ENCODE measurements at regions not wholly inside any gene's neighbourhood (a gene's known extent, or its start where the extent isn't known, plus 50 kb on each side); places are given as distances from the start of the nearest gene placed in this dataset.

DNA sequence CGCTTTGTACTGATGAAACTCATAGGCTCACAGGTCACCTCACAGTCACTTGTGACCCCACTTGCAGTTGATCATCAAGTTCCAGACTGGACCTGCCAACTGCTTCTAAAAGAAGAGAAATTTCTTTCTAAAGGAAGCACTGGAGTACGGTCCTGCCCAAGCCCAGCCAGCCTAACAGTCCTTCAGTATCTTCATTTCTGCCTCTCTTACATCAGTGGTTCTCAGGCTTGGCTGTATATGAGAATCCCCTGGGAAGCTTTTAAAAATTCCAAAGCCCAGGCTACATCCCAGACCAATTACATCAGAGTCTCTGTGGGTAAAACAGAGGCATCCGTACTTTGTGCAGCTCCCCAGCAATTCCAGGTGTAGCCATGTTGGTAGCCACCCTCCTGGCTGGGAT is 282.1 kb downstream of the NFIB start:
- DNase-seq = no peak

DNA sequence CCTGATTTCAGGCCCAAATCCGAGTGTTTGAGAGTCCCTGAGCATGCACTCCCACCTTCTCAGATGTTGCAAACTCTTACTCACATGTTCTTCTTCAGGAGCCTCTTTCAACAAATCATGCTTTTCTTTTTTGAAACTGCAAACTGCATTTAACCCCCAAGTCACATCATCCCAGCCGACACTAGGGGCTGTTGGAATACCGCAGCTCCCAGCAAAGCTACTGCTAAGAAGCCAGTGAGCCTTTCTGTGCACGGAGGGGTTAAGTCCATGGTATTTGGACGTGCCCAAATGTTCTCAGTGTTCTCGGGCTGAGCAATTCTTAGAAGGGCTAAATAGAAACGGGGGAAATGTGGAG is 282.9 kb downstream of the NFIB start:
- DNase-seq = no peak

DNA sequence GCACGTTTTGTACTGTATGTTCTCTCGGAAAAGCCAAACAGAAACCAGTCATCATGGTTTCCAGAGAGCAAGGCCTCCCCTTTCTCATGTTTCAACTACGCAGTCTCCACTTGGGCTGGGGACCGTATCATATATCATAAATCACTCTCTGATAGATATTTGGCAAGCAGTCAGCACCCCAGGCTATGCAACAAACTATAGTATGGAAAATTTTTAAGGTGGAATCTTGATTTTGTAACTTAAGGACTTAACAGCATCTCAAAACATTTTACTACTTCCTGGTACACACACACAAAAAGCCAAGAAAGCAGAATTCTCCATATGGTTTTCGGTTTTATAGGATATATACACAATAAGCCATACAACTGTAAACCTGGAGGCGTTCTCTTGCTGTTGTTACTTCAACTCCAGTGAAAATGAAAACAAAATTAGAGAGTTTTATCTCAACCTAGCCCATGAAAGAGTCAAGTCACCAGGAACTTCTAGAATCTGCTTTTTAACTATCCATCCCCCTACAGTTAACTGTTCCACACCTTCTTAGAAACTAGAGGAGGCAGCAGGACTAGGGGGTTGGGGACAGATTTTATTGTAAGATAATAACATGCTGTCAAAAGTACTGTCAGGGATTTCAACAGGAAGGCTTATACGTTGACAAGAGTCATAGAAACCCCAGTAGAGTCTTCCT is 283.4 kb downstream of the NFIB start:
- DNase-seq = no peak

DNA sequence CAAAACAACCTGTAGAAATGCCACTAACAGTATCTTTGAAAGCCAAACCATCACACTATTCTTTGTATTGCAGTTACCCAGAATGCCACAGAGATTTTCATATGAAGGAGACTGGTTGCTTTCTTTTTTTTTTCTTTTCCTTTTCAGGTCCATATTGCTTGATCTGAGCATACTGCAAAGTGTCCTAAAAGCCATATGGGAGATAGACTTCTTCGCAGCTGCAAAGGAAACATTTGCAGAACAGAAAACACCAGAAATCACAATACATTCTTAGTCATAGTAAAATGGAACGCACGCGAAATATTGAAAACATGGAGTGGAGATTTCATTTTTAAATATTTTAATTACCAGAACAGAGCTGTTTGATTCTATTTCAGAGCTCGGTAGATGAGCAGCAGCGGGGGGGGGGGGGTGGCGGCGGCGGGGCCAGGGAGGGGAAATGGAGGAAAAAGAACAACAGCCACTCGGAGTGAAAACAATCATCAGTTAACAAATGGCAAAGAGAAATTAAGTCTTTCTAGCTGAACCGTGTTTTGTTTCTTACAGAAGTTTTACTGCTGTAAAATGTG is 284.1 kb downstream of the NFIB start:
- DNase-seq = no peak

DNA sequence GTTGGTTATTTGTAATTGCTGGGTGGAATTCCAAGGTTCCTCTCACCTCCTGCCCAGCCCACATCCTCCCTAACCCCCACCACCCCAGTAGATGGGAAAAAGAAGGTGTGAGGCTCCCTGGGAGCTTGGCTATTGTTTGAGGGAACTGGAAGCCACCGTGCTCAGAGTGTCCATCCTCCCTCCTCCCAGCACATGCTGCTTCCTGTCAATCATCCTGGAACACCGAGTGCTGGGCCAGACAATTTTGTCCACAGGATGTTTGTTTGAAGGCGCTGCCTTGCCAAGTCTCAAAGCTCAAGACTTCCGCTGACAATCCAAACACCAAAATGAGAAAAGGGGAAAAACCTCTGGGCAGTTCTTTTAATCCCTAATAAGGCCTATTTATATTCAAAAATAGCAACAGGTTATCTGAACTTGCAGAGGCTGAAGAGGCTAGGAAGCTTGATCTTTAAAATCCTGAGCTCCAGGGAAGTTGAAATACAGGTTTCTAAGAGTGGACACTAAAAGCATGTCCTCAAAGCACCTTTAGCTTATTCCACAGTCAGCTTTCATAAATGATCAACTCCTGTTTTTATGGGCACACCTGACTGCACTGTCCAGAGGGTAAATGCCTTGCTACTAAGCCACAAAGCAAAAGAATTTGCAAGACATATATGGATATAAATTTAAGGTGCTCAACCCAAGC is 286.7 kb downstream of the NFIB start:
- no peak for DNase-seq

DNA sequence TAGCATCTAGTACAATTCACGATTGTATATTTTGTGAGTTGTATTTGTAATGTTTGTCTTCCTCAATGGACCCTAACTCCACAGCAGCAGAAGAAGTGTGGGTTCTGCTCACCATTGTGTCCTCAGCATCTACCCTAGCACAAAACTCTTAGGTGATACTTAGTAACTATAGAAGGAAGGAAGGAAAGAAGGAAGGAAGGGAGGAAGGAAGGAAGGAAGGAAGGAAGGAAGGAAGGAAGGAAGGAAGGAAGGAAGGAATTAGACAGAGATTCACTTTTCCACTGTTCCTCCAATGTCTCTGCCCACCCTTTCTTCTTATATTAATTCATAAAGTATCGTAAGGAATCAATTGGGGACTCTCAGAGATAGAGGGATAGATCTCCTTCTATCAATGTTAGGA is 288.2 kb downstream of the NFIB start:
- no peak for DNase-seq

DNA sequence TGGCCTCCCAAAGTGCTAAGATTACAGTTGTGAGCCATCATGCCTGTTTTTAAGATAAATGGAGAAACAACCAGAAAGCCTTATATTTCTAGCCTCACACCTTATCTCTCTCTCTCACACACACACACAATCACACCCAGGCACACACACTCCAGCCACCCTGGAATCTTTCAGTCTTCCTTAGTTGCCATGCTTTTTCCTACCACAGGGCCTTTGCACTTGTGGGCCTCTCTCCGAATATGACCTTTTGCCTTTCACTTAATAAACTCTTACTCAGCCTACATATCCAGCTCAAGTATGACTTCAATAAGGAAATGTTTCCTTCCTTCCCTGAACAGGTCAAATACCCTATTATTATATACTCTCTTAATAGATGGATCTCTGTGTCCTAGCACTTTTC is 290.7 kb downstream of the NFIB start:
- no peak for DNase-seq

DNA sequence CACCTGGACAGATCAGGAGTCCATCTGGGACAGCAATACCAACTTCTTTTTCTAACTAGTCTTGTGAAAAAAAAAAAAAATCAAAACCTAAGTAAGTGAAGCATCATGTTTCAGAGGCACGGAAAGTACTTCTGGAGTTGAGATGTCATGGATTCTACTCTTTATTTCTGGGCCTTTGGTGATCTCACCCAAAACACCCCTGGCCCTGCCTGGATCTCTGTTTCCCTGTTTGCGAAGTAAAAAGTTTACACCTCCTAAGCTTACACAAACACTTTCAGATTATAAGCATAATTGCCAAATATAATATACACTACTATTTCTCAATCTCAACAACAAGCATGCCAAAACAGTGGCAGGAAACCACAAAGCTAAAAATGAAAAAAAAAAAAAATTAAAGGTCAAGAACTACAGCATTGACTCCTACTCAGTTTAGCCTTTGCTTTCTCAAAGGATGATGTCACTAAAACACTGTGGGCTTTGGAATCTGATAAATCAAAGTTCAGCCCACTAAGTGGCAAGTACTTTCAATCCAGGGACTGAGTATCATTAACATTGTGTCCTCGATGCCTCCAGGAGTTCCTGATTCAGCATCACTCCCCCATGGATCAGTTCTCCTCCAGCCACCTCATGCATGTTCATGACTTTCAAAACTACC is 291.9 kb downstream of the NFIB start:
- DNase-seq = no peak

DNA sequence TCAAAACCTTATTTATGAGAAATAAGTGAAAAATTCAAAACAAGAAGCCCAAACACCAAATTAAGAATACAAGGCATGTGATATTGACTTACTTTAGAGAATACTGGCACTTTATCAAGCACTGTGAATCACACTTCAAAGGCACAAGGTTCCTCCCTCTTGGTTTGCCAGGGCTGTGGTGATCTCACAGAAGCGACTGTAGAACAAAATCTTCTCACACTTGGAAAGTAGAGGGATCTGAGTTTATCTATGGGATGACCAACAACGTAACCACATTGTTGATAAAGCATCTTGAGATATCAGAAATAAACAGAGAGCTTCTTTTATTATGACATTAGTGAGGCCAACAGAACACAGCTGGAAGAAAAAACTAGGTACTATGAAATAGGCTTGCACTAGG is 295.9 kb downstream of the NFIB start:
- no peak for DNase-seq

DNA sequence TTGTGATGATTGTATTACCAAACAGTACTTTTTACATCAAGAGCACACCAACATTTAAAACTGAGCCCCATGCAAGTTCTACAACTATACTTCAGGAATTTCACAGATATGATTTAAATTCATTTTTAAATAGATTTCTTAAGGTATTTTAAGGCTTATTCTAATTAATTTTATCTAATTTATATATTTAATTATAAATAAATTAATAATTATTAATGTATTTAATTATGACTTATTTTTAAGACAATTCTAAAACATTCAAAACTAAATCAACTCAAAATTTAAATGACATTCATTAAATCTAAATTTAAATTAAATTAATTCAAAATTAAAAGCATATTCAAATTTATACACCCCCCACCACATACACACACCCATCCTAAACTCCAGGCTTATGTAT is 299.2 kb downstream of the NFIB start:
- DNase-seq = no peak

DNA sequence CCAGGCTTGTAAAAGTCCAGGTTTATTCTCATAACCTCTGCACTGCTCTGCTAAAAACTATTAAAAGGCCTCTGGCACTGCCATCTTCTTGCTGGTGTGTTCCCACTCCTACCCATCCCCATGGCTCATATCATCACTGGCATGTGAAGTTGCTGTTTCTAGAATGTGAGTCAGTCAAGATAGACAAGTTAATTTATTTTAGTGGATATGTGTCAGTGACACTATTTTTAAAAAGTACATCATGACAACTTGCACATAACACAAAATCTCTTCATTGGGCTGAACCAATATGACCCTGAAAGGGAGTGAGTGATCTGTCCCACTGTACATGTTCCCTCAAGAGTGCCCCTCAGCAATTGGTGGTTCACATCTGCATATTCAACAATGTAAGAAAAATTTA is 299.7 kb downstream of the NFIB start:
- DNase-seq = no peak

DNA sequence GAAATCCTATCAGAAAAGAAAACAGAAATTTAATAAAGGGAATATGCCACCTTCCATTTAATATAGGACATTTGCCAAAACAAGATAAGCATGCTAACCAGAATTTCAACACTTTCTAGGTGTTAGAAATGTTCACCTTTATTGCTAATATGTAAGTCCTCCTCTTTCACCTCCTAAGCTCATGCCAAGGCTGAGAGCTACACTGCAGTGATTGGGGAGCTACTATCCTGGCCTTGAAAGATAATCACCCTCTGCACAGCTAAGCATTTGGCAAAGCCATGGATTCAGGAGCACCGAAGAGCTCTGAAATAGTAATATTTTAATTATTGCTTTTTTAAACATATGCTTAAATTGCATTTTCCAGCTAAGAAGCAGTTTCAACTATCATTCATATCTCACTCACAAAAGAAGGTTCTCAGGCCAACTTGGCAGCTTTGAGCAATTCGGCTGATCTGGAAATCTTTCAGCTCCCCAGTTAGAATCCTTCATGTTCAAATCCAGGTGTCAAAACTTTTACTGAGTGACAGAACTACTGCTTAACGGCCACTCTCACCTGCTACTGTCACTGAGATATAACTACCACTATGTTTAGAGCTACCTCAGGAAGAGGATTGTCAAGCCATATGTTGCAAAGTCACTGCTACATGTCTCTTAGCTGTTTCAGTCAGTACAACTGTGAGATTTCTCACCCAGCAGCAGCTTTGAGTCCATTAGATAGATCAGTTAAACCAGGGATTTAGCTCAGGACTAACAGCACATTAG is 302.0 kb downstream of the NFIB start:
- DNase-seq = no peak

DNA sequence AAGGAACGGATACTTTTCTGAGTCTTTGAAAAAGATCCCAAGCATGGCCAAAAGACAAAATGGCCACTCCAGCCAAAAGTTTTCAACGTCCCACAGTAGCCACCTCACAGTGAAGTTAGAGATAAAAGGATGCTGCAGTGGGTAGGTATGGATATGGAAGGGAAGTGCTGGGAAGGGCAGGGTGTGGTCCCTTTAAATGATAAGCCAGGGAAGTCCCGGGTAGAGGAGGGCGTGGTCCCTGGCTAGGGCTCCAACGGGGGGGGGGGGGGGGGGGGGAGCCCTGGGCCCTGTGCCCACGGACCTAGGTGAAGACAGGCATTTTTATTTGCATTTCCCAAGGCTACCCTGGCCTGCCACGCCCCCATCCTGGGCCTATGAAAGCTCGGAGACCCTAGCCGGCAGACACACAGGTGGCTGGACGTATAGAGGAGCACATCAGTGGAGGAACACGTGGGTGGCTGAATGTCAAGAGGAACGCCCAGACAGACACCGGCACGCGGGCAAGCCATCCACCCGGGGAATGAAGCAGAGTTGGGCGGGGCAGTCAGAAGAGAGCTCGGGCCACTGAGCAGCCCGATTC is 306.7 kb downstream of the NFIB start:
- no peak for DNase-seq

DNA sequence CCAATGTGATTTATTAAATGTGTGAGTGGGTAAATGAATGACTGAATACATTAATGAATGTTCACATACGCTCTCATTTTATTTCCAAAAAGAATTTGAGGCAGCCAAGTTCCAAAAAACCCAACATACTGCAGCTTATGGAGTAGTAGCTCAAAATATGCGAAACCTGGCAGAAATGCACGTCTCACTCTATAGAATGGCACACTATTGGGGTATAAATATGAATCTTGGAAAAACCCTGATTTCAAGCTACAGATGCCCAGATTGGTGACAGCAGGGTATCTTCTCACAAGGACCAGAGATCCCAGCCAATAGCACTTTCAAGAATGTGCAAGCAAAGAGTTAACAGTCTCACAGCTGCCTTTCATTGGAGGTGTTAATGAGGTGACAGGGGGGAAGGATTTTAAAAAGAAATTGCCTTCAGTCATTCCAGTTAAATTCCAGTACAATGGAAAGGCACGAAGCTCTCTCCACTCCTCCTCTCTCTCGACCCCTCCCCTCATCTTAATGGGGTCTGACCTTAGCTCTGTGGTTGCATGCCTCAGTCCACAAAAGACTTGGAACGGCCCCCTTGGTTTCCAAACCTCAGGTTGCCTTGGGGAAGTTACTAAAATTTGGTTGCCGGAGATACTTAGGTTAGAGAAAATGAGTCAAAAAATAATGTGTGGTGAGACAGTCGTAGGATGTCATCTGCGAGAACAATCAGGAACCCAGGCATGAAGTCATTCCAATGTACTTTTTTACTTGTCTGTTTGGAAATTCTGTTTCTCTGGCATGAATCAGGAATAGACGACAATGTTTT is 307.4 kb downstream of the NFIB start:
- DNase-seq = no peak

DNA sequence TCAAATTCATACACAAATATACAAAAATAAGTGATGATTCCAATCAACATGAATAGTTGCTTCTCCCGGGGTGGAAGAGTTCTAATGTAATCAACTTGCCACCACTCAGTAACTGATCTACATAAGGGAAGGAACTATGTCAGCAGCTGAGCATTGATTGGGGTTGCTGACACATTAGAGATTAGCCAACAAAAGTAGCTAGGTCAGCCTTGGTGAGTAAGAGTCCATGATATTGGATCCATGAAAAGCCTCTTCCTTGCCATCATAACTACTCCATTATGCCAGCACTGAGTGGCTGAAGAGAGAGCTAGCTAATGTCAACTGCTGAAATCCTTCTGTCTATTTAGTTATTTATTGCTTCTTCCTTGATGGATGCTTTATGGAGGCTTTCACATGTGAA is 309.8 kb downstream of the NFIB start:
- DNase-seq = no peak

DNA sequence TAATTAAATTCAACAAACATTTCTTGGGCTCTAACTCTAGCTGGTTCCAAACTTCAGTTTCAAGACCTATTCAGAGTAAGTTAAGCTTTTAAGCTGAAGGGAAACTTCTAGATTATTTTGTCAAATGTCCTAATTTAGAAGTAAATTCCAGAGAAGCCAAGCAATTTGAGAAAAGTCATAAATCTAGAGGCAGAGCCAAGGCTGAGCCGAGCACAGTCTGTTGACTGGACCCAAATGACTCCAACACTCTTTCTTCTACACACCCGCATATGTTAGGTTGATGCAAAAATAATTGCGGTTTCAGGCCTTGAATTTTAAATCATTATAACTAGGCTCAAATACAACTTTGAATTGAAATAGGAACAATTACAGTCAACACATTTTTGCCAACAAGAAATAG is 319.7 kb downstream of the NFIB start:
- no peak for DNase-seq

DNA sequence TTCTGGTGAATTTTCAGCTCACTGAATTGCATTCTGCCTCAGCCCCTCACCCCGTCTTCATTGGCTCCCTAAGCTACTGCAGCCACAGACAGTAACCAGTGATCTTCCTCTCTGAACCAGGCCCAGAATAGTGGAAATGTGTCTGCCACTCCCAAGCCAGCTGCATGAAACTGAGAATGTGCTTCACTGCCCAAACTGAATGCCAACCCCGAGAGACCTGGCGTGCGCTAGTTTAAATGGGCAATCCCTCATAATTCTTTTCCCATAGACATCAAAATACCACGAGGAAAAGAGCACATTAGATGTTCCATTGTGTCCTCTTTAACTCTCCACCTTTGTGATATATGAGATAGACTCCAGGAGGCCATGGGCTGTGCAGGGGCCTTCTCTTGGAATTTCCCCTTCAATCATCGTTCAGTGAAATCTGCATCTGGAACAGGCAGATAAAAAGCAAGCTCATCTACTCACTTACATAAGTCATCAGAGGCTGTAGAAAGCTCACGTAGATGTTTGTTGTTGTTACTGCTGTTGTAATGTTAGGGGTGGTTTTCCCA is 320.2 kb downstream of the NFIB start:
- DNase-seq = no peak

DNA sequence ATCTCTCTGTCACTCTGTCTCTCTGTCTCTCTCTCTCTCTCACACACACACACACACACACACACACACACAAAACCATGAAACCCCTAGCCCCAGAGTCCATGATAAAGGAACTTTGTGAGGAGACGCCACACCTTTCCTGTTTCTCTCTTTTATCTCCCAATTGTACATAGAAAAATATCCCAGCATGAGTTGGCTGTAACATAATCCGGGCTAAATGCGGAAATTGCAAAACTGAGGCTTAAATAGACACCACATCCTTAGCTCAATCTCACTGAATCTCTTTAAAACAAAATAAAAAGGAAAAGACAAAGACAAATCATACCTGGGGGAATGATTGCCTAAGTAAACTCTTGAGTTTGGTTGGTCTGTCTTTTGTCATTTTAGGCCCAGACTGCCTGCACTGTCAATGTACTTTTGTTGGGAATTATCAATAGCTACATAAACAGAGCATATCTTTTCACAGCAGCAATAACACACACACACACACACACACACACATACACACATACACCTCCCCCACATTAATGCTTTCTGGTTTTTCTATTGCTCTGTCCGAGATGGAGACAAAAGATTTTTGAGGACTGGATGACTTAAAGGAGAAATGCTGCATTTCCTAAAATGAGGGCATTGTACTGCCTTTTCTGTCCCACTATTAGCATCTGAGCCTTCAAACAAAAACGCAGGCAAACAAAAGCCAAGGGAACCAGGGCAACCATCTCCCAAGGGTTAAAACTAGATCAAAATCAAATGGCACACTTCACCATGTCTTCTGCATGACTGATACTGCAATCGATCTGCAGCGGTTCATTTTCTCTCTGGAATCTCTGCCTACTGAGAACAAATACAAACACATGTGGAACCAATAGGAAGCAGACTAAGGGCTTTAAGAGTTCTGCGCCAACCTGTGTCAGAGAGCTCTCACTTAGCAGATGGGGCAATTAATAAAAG is 321.5 kb downstream of the NFIB start:
- no peak for DNase-seq

DNA sequence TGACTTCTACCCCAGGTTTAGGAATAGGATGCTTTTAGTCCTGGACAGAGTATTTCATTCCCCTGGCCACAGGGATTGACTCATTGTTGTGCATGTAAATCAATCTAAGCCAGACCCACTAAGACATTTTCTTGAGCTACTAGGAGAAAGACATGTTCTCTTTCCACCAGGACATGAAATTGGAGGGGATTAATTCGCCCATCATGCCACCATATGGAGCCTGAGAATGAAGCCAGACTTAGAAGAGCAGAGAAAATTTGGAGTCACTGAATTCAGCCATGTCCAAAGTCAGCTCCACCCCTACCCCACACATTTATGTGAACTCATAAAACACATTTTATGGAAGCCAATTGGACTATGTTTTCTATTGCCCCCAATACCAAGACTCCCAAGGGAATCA is 322.5 kb downstream of the NFIB start:
- no peak for DNase-seq

DNA sequence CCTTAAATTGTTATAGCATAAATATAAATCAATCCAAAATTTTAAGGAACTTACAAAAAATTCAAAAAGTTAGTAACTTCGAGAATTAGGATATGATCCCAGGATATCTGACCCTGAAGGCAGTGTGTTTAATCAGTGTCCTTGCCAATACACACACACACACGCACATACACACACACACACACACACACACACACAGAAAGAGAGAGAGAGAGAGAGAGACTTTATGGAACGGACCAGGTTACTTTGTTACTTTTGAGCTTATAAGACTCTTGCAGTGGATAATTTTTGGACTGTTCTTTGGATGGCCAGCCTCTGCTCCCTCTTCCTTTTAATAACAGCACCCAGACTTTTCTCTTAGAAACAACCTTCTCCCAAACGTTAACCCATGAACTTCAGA is 322.9 kb downstream of the NFIB start:
- DNase-seq = no peak

DNA sequence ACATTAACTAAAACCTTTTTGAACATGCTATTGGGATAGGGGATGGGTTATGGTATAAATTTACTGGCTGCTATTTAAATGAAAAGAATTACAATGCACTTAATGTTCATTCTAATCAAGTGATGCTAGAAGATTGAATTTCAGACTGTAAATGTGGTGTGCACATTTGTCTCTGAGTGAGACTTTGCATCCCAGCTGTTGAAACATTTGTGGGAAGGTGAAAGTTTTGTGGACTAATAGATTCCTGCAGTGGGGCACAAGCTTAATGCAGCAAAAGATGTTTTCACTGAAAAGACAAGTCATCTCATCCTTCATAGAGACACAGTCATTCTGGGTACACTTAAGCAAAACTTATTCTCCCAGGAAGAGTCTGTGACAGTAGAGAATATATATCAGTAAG is 323.6 kb downstream of the NFIB start:
- no peak for DNase-seq

All from inflammatory macrophage treated with lipopolysaccharide for 4 hours (primary cell).